DOHH2 (cell line): ENCODE measurements at regions not wholly inside any gene's neighbourhood (a gene's known extent, or its start where the extent isn't known, plus 50 kb on each side); places are given as distances from the start of the nearest gene placed in this dataset.

Experiments
- EZH2phosphoT487 ChIP-seq: fragments of 200-600 bp; sonication (generic); IDR thresholded peaks from 2 replicates; pipeline ENCODE4 v1.6.1; 2017; ENCODE audit warnings: borderline replicate concordance, mild to moderate bottlenecking, antibody characterized with exemption, low read length, moderate library complexity, mixed read lengths
- TF ChIP-seq, protein P1 (sequence below): fragments of 200-600 bp; sonication (generic); IDR thresholded peaks from one replicate; pipeline ENCODE4 v1.5.1; 2014; ENCODE audit warnings: antibody characterized with exemption, mild to moderate bottlenecking, low read depth, low read length; ENCODE audit not compliant: poor library complexity, severe bottlenecking

DNA sequence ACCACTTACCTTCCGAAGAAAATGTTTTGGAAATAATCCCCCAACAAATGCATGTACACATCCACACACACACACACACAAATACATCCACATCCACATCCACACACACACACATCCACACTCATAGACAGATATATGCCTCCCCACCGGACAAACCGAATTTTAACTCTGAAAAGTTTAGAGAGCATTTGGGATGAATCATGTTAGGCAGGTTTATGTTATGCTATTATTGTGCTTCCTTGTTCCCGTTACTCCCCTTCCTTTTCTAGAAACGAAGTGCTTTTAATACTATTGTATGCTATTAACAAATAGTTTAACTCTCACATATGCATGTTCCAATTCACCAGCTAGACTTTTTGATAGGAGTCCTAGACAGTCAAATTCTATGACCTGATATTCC is 91.5 kb downstream of the FAS start:
- TF ChIP-seq, protein P1, sequence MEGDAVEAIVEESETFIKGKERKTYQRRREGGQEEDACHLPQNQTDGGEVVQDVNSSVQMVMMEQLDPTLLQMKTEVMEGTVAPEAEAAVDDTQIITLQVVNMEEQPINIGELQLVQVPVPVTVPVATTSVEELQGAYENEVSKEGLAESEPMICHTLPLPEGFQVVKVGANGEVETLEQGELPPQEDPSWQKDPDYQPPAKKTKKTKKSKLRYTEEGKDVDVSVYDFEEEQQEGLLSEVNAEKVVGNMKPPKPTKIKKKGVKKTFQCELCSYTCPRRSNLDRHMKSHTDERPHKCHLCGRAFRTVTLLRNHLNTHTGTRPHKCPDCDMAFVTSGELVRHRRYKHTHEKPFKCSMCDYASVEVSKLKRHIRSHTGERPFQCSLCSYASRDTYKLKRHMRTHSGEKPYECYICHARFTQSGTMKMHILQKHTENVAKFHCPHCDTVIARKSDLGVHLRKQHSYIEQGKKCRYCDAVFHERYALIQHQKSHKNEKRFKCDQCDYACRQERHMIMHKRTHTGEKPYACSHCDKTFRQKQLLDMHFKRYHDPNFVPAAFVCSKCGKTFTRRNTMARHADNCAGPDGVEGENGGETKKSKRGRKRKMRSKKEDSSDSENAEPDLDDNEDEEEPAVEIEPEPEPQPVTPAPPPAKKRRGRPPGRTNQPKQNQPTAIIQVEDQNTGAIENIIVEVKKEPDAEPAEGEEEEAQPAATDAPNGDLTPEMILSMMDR: no peak
- TF ChIP-seq EZH2phosphoT487: no peak
